ENCODE measurements at regions not wholly inside any gene's neighbourhood (a gene's known extent, or its start where the extent isn't known, plus 50 kb on each side); places are given as distances from the start of the nearest gene placed in this dataset.

GRCh38 chrX:40511258-40511657, 69.5 kb upstream of the ATP6AP2 start:
- TF ChIP-seq ZBTB33 (IDR thresholded peaks at IDR 0.05; ENCODE audit: borderline replicate concordance, low read depth) (no peak), SIN3A (IDR thresholded peaks at IDR 0.05; ENCODE audit: borderline replicate concordance, low read depth, low read length) (no peak), TAF1 (IDR thresholded peaks at IDR 0.05; ENCODE audit: borderline replicate concordance, low read depth, low read length) (no peak), RXRA (IDR thresholded peaks at IDR 0.05; ENCODE audit: borderline replicate concordance, low read depth) (no peak), TCF12 (IDR thresholded peaks at IDR 0.05) (no peak), EP300 (IDR thresholded peaks at IDR 0.05; ENCODE audit: borderline replicate concordance in 1 of 2, low read depth in 1 of 2, low read length in 1 of 2) (no peak), RAD21 (IDR thresholded peaks at IDR 0.05; ENCODE audit: low read length) (no peak), MEF2A (IDR thresholded peaks at IDR 0.05; ENCODE audit: borderline replicate concordance, low read depth) (no peak), NFIC (IDR thresholded peaks at IDR 0.05; ENCODE audit: borderline replicate concordance) (no peak), JUND (IDR thresholded peaks at IDR 0.05) (no peak), TEAD4 (IDR thresholded peaks at IDR 0.05; ENCODE audit: borderline replicate concordance, insufficient read depth) (no peak), POLR2AphosphoS5 (IDR thresholded peaks at IDR 0.05; ENCODE audit: low read depth, low read length) (no peak)
- POLR2A ChIA-PET: no interaction called here

GRCh38 chrX:40508560-40508959, 72.2 kb upstream of the ATP6AP2 start:
- Histone ChIP-seq H4K20me1 (ENCODE audit: insufficient read depth) (no peaks in the 10 kb centered on the region), H3K79me2 (ENCODE audit: insufficient read depth) (no peaks in the 10 kb centered on the region), H3K9me2 (no peaks in the 10 kb centered on the region), H3K27ac (ENCODE audit: low read depth in 2 of 2, low read length in 1 of 2) (no peak overlapping the region), H3K4me3 (ENCODE audit: low read depth in 2 of 2, low read length in 1 of 2) (no peak overlapping the region), H3K36me3 (replicated peaks in 1 of 2; ENCODE audit: control insufficient read depth in 1 of 2, insufficient read depth in 2 of 2, low read length in 1 of 2) (no peaks in the 10 kb centered on the region), H3F3A (replicated peaks; ENCODE audit: insufficient read depth) (no peaks in the 10 kb centered on the region), H3K27me3 (ENCODE audit: insufficient read depth) (peaks cover 18% of the 10 kb centered on the region; the same call in 1 of the 2 replicates), H2AFZ (ENCODE audit: low read depth) (no peak overlapping the region), H3K9ac (no peak overlapping the region), H3K4me1 (ENCODE audit: control insufficient read depth in 1 of 2, insufficient read depth in 2 of 2, low read depth in 1 of 2, low read length in 1 of 2) (no peaks in the 10 kb centered on the region; a peak in 1 of 4 replicates), H3K9me3 (no peaks in the 10 kb centered on the region), H3K4me2 (no peak overlapping the region)
- ChIA-PET CTCF (interaction anchor here (2.2 kb wide), 1 partner anchor 36 kb away, joined by 8 read pairs; no protein-coding TSS in a partner anchor), POLR2A (no interaction called here)
- no peak for DNase-seq
- WGBS (ENCODE audit: low lambda C conversion rate): 34% methylated on average over 8 of the region's 8 CpGs
- TF ChIP-seq ZBTB33 (IDR thresholded peaks at IDR 0.05; ENCODE audit: borderline replicate concordance, low read depth) (no peak), GABPA (IDR thresholded peaks at IDR 0.05; ENCODE audit: low read depth) (no peak), USF2 (IDR thresholded peaks at IDR 0.05; ENCODE audit: borderline replicate concordance, low read depth, low read length) (no peak), JUND (IDR thresholded peaks at IDR 0.05) (no peak), RCOR1 (IDR thresholded peaks at IDR 0.05; ENCODE audit: low read length) (no peak)

More at GRCh38 chrX:40511258-40511657, 69.5 kb upstream of the ATP6AP2 start:
- no peak overlapping the region for H3K4me3 ChIP-seq (ENCODE audit: low read depth in 2 of 2, low read length in 1 of 2)
- CTCF ChIA-PET: interaction anchor here (0.7 kb wide), 1 partner anchor 764 kb away, joined by 3 read pairs; no protein-coding TSS in a partner anchor
- H3F3A ChIP-seq (replicated peaks; ENCODE audit: insufficient read depth): no peaks in the 10 kb centered on the region
- H3K4me1 ChIP-seq (ENCODE audit: control insufficient read depth in 1 of 2, insufficient read depth in 2 of 2, low read depth in 1 of 2, low read length in 1 of 2): no peaks in the 10 kb centered on the region; a peak in 1 of 4 replicates
- no peak overlapping the region for H3K4me2 ChIP-seq
- DNase-seq: no peak
- H3K9me3 ChIP-seq: no peaks in the 10 kb centered on the region
- peaks cover 18% of the 10 kb centered on the region; the same call in 1 of the 2 replicates for H3K27me3 ChIP-seq (ENCODE audit: insufficient read depth)
- H2AFZ ChIP-seq (ENCODE audit: low read depth): no peak overlapping the region
- H3K79me2 ChIP-seq (ENCODE audit: insufficient read depth): no peaks in the 10 kb centered on the region
- no peaks in the 10 kb centered on the region for H3K36me3 ChIP-seq (replicated peaks in 1 of 2; ENCODE audit: control insufficient read depth in 1 of 2, insufficient read depth in 2 of 2, low read length in 1 of 2)
- no peak overlapping the region for H3K9ac ChIP-seq
- WGBS (ENCODE audit: low lambda C conversion rate): 44% methylated on average over 6 of the region's 7 CpGs
- H3K9me2 ChIP-seq: no peaks in the 10 kb centered on the region
- H3K27ac ChIP-seq (ENCODE audit: low read depth in 2 of 2, low read length in 1 of 2): no peak overlapping the region
- H4K20me1 ChIP-seq (ENCODE audit: insufficient read depth): no peaks in the 10 kb centered on the region

Data from SK-N-SH (cell line).